Loucy (cell line): ENCODE measurements at regions not wholly inside any gene's neighbourhood (a gene's known extent, or its start where the extent isn't known, plus 50 kb on each side); places are given as distances from the start of the nearest gene placed in this dataset.

Experiments
- EZH2phosphoT487 ChIP-seq: fragments of 200-600 bp; IDR thresholded peaks from 2 replicates; pipeline ENCODE4 v1.6.1; 2018; ENCODE audit warnings: antibody characterized with exemption, mild to moderate bottlenecking, moderate library complexity, borderline replicate concordance
- TF ChIP-seq, protein P1 (sequence below): fragments of 200-600 bp; sonication (generic); conservative IDR thresholded peaks from 2 replicates; pipeline ENCODE4 v1.5.1; 2014; ENCODE audit warnings: mild to moderate bottlenecking, antibody characterized with exemption, low read length

DNA sequence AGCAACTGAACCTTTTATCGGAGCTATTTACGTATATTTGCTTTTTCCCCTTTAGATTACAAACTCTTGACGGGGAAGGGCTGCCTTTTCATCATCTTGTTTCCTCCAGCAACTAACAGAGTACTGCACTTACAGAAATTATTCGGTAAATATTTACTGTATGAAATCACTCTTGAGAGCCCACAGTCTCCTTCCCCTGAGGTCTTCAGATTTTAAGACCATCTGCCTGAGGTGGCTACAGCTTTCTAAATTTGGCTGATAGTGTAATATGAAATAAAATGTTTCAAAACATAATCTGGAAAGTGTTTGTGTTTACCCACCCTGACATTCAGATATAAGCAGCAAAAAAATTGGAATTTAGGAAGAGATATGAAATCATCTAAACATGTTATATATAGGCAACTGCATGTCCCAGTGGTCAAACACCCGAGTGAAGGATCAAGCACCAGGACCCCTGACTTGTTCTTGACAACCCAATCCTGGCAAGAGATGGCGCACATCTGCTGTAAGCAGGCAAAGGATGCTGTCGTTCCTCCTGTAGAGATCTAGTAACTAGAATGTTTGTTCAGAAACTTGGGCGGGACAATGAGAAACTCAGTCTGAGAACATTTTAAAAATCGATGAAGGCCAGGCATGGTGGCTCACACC is 60.9 kb downstream of the SIPA1L2 start:
- TF ChIP-seq, protein P1, sequence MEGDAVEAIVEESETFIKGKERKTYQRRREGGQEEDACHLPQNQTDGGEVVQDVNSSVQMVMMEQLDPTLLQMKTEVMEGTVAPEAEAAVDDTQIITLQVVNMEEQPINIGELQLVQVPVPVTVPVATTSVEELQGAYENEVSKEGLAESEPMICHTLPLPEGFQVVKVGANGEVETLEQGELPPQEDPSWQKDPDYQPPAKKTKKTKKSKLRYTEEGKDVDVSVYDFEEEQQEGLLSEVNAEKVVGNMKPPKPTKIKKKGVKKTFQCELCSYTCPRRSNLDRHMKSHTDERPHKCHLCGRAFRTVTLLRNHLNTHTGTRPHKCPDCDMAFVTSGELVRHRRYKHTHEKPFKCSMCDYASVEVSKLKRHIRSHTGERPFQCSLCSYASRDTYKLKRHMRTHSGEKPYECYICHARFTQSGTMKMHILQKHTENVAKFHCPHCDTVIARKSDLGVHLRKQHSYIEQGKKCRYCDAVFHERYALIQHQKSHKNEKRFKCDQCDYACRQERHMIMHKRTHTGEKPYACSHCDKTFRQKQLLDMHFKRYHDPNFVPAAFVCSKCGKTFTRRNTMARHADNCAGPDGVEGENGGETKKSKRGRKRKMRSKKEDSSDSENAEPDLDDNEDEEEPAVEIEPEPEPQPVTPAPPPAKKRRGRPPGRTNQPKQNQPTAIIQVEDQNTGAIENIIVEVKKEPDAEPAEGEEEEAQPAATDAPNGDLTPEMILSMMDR, result no peak
- no peak for TF ChIP-seq EZH2phosphoT487
